Kidney epithelial cell (primary cell): ENCODE measurements at regions not wholly inside any gene's neighbourhood (a gene's known extent, or its start where the extent isn't known, plus 50 kb on each side); places are given as distances from the start of the nearest gene placed in this dataset.
"Not testable (repeated sequence)": the region's sequence is repeated elsewhere in the genome, so short reads cannot be mapped to it uniquely, and the experiment has no call there.

Experiments
- DNase-seq: peaks from one replicate; pipeline ENCODE4 v3.0.0-alpha.2; 2010; ENCODE audit warnings: low read depth
- H3K27me3 ChIP-seq: 2 replicates; pipeline ENCODE4 v1.6.0; 2011; ENCODE audit warnings: low read length; ENCODE audit not compliant: control insufficient read depth, insufficient read depth
- H3K36me3 ChIP-seq: 2 replicates; pipeline ENCODE4 v1.5.1; 2011; ENCODE audit warnings: low read length; ENCODE audit not compliant: control insufficient read depth, insufficient read depth
- H3K4me3 ChIP-seq: 2 replicates; pipeline ENCODE4 v1.5.1; 2011; ENCODE audit warnings: low read depth, mild to moderate bottlenecking, control low read depth, low read length
- CTCF ChIP-seq: IDR thresholded peaks from 2 replicates; pipeline ENCODE4 v1.5.1; 2011; ENCODE audit warnings: mild to moderate bottlenecking, moderate library complexity, low read length, control low read depth, inconsistent platforms; ENCODE audit not compliant: insufficient read depth, poor library complexity, severe bottlenecking

- no peak for DNase-seq
- H3K27me3 ChIP-seq = no peaks in the 10 kb centered on the region
- H3K4me3 ChIP-seq = no peak overlapping the region
- H3K36me3 ChIP-seq = no peaks in the 10 kb centered on the region
- no peak for TF ChIP-seq CTCF
Observed at GRCh38 chr6:10314163-10314955, 100.5 kb downstream of the TFAP2A start.

GRCh38 chr6:10313799-10314162 is 101.1 kb downstream of the TFAP2A start:
- H3K36me3 ChIP-seq = no peaks in the 10 kb centered on the region
- H3K27me3 ChIP-seq = no peaks in the 10 kb centered on the region
- TF ChIP-seq CTCF = no peak
- DNase-seq = no peak
- H3K4me3 ChIP-seq = no peak overlapping the region

- Histone ChIP-seq H3K27me3 (no peaks in the 10 kb centered on the region), H3K4me3 (no peak overlapping the region), H3K36me3 (no peaks in the 10 kb centered on the region)
- no peak for DNase-seq
- TF ChIP-seq CTCF = no peak
Observed at GRCh38 chr6:10312445-10312844, 102.4 kb downstream of the TFAP2A start.

GRCh38 chr6:10311546-10312405 is 103.1 kb downstream of the TFAP2A start:
- H3K36me3 ChIP-seq, H3K27me3 ChIP-seq, H3K4me3 ChIP-seq: not testable (repeated sequence)

GRCh38 chr6:10310826-10311225 is 104.0 kb downstream of the TFAP2A start:
- H3K27me3 ChIP-seq = no peaks in the 10 kb centered on the region
- H3K36me3 ChIP-seq = no peaks in the 10 kb centered on the region
- no peak for DNase-seq
- no peak for TF ChIP-seq CTCF
- no peak overlapping the region for H3K4me3 ChIP-seq

More at GRCh38 chr6:10311546-10312405, 103.1 kb downstream of the TFAP2A start:
- not testable (repeated sequence) for DNase-seq

- Histone ChIP-seq H3K36me3 (no peaks in the 10 kb centered on the region), H3K27me3 (no peaks in the 10 kb centered on the region), H3K4me3 (no peak overlapping the region)
- no peak for TF ChIP-seq CTCF
- no peak for DNase-seq
Observed at GRCh38 chr6:10310330-10310653, 104.6 kb downstream of the TFAP2A start.
